NT2/D1 (cell line): ENCODE measurements at regions not wholly inside any gene's neighbourhood (a gene's known extent, or its start where the extent isn't known, plus 50 kb on each side); places are given as distances from the start of the nearest gene placed in this dataset.

Experiments used
- DNase-seq: peaks from one replicate; pipeline ENCODE4 v3.0.0-alpha.2; 2011; ENCODE audit warnings: low read depth, low spot score
- H3K27me3 ChIP-seq: 2 replicates; pipeline ENCODE4 v1.6.0; 2011; ENCODE audit warnings: mild to moderate bottlenecking; ENCODE audit not compliant: insufficient read length, insufficient read depth
- H3K36me3 ChIP-seq: 2 replicates; pipeline ENCODE4 v1.6.1; 2011; ENCODE audit warnings: mild to moderate bottlenecking, low read length, mixed read lengths; ENCODE audit not compliant: insufficient read depth, insufficient read length
- H3K4me1 ChIP-seq: 2 replicates; pipeline ENCODE4 v1.5.1; 2011; ENCODE audit not compliant: insufficient read depth, insufficient read length
- H3K4me3 ChIP-seq: 2 replicates; pipeline ENCODE4 v1.5.1; 2011; ENCODE audit warnings: low read depth; ENCODE audit not compliant: insufficient read length
- H3K9ac ChIP-seq: 2 replicates; pipeline ENCODE4 v1.6.0; 2011; ENCODE audit warnings: low read depth; ENCODE audit not compliant: insufficient read length
- H3K9me3 ChIP-seq: 2 replicates; pipeline ENCODE4 v1.5.1; 2011; ENCODE audit warnings: mild to moderate bottlenecking, low read length; ENCODE audit not compliant: insufficient read depth
- SUZ12 ChIP-seq: IDR thresholded peaks from 2 replicates; pipeline ENCODE4 v1.6.1; 2011; ENCODE audit not compliant: insufficient read length, insufficient read depth; ENCODE audit errors: extremely low read depth
- YY1 ChIP-seq: IDR thresholded peaks from 2 replicates; pipeline ENCODE4 v1.6.1; 2011; ENCODE audit not compliant: insufficient read length, insufficient read depth
- ZNF274 ChIP-seq: IDR thresholded peaks from 2 replicates; pipeline ENCODE4 v1.6.1; 2011; ENCODE audit warnings: mild to moderate bottlenecking, low read depth, low read length

DNA sequence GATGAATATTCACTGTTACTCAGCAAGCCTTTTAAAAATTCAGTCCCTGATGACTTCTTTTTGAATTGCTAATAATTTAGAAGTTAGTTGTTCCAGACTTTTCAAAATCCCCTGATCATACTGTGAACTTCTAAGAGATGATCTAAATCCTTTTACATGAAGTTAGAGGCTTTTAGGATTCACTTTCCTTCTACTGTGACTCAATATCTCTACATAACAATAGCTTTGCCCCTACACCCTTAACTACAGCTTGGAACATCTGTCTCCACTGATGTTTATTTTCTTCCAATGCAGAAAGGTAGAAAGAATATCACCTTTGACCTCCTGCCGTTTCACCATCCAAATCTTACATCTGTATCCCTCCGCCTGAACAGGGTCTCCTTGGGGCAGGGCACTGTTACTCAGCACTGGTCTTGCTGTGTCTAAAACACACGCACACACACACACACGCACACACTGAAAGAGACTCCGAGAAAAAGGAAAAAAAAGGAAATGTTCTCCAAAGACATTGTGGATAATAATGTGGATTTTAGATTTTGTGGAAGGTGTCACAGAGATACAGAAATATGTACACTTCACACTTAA is 111.6 kb upstream of the GPRIN3 start:
- H3K27me3 ChIP-seq = no peaks in the 10 kb centered on the region
- H3K4me1 ChIP-seq = no peaks in the 10 kb centered on the region

DNA sequence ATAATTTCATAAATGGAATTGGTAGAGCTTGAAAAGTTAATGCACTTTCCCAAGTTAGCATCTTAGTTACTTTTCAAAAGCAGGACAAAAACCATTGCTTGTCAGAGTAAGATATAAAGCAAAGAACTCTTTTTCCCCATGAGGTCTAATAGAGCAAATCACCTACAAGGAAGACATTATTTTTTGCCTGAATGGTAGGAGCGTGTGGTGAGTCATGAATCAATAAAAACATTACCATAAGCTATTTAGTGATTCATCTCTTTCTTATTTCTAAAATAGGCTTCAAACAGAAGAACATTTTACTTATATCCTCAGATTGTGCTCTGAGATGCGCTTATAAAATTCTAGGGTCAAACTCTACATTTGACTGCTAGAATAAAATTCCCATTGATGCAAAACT is 109.4 kb upstream of the GPRIN3 start:
- no peaks in the 10 kb centered on the region for H3K4me1 ChIP-seq
- no peaks in the 10 kb centered on the region; the same call in 1 of the 2 replicates for H3K9me3 ChIP-seq
- no peak for DNase-seq
- TF ChIP-seq YY1 (no peak), SUZ12 (no peak)
- H3K9ac ChIP-seq = no peak overlapping the region
- no peak overlapping the region for H3K4me3 ChIP-seq
- H3K27me3 ChIP-seq = no peaks in the 10 kb centered on the region
- no peaks in the 10 kb centered on the region for H3K36me3 ChIP-seq

More for the DNA sequence above, 111.6 kb upstream of the GPRIN3 start:
- no peak overlapping the region for H3K4me3 ChIP-seq
- no peaks in the 10 kb centered on the region for H3K36me3 ChIP-seq
- DNase-seq = no peak
- H3K9me3 ChIP-seq = no peaks in the 10 kb centered on the region; the same call in 1 of the 2 replicates
- no peak for TF ChIP-seq YY1
- TF ChIP-seq SUZ12 = no peak
- TF ChIP-seq ZNF274 = no peak
- no peak overlapping the region for H3K9ac ChIP-seq

DNA sequence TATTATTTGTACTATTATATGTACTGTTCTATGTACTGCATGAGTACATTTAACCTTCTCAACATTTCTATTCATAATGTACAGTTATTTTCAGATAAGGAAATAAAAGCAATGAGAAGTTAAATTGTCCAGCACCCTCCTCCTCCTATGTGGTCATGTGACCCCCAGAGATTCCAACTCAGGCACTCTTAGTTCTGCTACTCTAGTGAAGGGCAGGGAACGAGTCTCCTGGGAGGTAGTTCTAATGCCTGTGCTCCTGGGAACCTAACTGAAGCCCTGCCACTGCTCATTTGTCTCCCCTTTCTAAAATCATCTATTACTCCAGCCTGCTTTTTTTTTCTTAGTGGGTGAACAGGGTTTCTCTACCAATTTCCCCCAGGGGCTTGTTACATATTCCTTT is 105.9 kb upstream of the GPRIN3 start:
- no peak overlapping the region for H3K4me3 ChIP-seq
- no peaks in the 10 kb centered on the region for H3K4me1 ChIP-seq
- TF ChIP-seq SUZ12 = no peak
- no peak for TF ChIP-seq ZNF274
- no peak for TF ChIP-seq YY1
- H3K9ac ChIP-seq = no peak overlapping the region
- no peaks in the 10 kb centered on the region; the same call in 1 of the 2 replicates for H3K9me3 ChIP-seq
- DNase-seq = no peak
- no peaks in the 10 kb centered on the region for H3K27me3 ChIP-seq
- H3K36me3 ChIP-seq = no peaks in the 10 kb centered on the region

DNA sequence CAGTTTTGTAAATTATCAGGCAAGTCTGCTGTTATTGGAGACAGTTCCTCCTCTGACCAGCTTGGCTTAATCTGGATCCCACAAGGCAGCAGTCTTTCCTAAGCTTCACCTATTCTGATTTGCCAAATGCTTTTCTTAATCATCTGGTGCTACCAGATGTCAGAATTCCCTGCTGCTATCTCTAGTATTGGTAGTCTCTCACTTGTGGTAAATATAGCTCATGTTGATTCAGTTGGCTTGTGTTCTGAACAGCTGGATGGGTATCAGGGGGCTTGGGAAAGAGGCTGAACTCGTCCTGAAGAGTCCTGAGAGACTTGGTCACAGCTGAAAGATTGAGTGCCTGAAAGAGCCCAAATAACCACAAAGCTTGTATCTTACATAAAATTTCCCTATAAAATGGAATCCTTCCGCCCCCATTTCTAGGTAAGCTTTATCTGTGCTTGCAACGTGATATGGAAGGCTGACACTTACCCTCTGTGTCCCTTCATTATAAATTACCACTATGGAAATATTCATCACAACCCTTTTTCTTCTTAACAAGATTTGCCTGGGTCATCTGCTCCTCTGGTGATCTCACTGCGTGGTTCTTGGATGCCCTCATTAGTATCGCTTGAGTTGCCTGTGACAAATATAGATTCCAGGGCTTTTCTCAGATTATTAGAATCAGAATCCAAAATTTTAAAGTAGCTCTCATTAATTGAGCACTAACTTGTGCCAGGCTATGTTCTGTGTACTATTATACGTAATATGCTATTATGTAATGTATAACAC is 104.1 kb upstream of the GPRIN3 start:
- no peak for DNase-seq

DNA sequence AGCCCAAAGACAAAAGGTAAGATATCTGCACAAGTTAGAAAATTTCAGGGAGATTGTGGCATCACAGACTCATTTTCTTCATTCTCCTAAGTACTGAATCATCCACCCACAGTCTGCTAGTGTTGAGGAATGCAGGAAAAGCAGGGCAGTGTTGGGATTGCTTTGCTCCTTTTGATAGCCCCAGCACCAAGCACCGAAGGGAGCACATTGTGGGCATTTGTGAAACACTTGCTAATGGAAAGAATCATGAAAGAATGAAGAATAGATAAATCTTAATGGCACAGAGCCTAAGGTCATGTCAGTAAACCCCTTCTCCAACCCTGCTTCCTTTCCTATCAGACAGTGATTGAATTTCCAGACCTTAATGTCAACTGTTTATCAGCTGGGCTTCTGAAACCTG is 103.1 kb upstream of the GPRIN3 start:
- Histone ChIP-seq H3K9ac (no peak overlapping the region), H3K27me3 (no peaks in the 10 kb centered on the region), H3K4me3 (no peak overlapping the region), H3K4me1 (no peaks in the 10 kb centered on the region), H3K9me3 (no peaks in the 10 kb centered on the region), H3K36me3 (no peaks in the 10 kb centered on the region)
- TF ChIP-seq ZNF274 (no peak), YY1 (no peak), SUZ12 (no peak)
- no peak for DNase-seq

More for the DNA sequence above, 104.1 kb upstream of the GPRIN3 start:
- TF ChIP-seq ZNF274 = no peak
- no peak for TF ChIP-seq YY1
- no peak for TF ChIP-seq SUZ12
- no peaks in the 10 kb centered on the region for H3K36me3 ChIP-seq
- H3K4me3 ChIP-seq = no peak overlapping the region
- no peaks in the 10 kb centered on the region for H3K27me3 ChIP-seq
- no peaks in the 10 kb centered on the region for H3K9me3 ChIP-seq
- no peak overlapping the region for H3K9ac ChIP-seq
- no peaks in the 10 kb centered on the region for H3K4me1 ChIP-seq

DNA sequence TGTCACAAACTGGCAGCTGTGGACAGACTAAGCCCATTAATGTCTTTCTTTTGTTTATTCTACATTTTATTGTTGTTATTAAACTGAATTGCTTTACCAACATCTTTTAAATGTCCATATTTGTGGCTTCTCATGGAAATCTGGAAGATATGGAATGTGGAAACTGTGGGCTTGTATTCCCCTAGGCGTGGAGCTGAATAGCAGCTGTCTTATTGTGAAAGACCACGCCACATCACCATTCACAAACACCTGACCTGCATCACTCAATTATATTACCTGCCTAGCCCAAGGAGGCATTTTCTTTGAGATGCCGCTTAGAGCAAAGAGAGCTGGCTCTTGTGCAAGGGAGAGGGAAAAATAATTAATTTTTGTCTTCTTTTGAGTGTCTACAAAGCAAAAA is 96.9 kb upstream of the GPRIN3 start:
- no peak for DNase-seq
- Histone ChIP-seq H3K9me3 (no peaks in the 10 kb centered on the region), H3K4me1 (no peaks in the 10 kb centered on the region), H3K4me3 (no peak overlapping the region), H3K36me3 (no peaks in the 10 kb centered on the region), H3K9ac (no peak overlapping the region), H3K27me3 (no peaks in the 10 kb centered on the region)
- TF ChIP-seq ZNF274 = no peak
- TF ChIP-seq SUZ12 = no peak
- TF ChIP-seq YY1 = no peak

DNA sequence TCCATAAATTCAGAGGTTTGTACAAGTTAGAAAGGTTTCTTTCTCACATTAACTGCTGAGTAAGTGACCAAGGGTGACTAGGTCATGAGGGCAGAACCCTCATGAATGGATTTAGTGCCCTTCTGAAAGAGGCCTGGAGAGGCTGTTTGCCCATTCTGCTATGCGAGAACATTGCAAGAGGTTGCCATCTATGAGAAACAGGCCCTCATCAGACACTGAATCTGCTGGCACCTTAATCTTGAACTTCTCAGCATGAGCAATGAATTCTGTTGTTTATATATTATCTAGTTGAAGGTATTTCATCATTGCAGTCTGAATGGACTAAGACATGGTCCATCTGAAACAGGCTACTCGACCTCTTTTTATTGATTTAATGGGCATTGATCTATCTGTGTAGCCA is 96.2 kb upstream of the GPRIN3 start:
- H3K9ac ChIP-seq = no peak overlapping the region
- no peaks in the 10 kb centered on the region for H3K27me3 ChIP-seq
- no peaks in the 10 kb centered on the region for H3K9me3 ChIP-seq
- TF ChIP-seq SUZ12 = no peak
- no peak for TF ChIP-seq YY1
- TF ChIP-seq ZNF274 = no peak
- no peak overlapping the region for H3K4me3 ChIP-seq
- H3K36me3 ChIP-seq = no peaks in the 10 kb centered on the region
- no peaks in the 10 kb centered on the region for H3K4me1 ChIP-seq
- no peak for DNase-seq
